ENCODE measurements at regions not wholly inside any gene's neighbourhood (a gene's known extent, or its start where the extent isn't known, plus 50 kb on each side); places are given as distances from the start of the nearest gene placed in this dataset.

DNA sequence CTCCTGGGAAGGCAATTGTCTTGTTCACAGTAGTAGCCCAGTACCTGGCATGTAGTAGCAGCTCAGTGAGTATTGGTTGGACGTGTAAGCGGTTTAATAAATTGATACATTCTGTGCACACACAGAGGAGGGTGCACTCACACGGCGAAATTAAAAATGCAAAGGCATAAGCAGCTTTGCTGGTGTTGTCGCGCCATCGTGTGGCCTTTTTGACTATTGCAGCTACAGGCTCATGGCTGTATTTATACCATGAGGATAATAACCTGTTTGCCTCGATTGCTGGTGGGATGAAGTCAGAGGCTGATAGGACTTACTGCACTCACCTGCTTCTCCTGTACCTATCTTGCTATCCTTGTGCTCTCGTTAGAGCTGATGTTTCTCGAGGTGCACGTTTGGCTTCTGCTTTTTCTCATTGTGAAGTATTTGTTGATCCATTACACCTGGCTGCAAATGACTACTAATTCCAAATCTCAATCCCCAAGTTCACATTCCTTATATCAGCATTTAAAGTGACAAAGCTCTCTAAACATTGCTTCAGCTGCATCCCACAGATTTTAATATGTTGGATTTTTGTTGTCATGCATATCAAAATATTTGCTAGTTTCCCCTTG is 61.5 kb downstream of the TBXT start:
- DNase-seq: no peak

DNA sequence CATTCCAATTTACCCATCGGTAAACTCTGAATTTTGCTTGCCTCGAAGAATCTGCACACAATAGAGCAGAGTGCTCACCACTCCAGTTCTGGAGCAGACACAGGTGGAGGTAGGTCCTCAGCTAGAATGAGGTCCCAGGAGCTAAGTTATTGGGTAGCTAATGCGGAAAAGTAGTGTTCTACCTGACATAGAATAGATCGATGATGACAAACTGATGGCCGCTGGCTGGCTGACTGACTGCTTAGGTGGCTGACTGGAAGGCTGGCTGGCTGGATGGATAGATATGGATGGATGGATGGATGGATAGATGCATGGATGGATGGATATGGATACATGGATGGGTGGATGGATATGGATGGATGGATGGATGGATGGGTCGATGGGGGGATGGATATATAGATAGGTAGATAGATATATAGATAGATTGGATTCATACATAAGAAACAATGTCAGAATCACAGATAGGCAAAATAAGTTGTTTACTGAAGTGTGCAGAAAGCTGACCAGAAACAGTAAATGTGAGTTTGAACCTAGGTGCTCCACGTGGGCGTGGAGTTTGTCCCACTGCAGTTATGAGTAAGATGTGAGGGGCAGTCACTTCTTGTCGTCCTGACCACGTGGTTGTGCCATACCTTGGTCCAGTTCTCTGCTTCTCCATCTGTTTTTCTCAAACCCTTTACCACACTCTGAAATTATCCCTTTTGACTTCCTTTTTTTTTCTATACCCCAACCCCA is 62.1 kb downstream of the TBXT start:
- DNase-seq: no peak

DNA sequence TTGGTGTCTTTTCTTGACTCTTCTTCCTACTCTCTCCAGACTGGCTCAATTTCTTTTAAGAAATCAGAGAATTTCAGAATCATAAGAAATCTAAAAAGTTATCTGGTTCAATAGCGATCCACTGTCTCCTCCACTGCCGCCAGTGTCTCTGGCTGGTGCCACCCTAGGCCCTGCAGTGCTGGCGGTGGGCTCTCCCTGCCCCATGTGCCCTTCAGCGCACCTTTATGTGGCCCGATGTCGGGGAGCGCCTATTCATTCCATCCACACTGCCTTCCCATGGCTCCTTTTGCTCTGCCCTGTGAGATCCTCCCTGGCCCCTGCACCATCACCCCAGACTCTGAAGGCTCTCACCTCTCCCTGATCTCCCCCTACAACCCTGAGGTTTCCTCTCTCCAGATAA is 62.8 kb downstream of the TBXT start:
- no peak for DNase-seq

DNA sequence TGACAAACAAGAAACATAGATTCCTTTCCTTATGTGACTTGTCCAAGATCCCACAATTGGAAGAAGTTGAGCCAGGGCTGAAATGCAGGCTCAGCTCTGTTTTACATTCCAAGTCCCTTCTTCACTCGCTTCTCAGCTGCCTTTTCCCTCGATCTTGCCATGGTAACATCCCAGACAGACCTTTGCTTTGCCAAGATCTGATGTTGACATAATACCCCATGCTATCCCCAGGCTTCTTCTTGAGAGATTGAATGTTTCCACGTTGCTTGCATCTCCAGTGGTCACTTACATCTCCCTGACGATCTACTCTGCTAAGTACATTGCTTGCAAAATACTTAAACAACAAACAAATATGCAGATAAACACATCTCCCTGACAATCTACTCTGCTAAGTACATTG is 63.5 kb downstream of the TBXT start:
- DNase-seq: no peak

DNA sequence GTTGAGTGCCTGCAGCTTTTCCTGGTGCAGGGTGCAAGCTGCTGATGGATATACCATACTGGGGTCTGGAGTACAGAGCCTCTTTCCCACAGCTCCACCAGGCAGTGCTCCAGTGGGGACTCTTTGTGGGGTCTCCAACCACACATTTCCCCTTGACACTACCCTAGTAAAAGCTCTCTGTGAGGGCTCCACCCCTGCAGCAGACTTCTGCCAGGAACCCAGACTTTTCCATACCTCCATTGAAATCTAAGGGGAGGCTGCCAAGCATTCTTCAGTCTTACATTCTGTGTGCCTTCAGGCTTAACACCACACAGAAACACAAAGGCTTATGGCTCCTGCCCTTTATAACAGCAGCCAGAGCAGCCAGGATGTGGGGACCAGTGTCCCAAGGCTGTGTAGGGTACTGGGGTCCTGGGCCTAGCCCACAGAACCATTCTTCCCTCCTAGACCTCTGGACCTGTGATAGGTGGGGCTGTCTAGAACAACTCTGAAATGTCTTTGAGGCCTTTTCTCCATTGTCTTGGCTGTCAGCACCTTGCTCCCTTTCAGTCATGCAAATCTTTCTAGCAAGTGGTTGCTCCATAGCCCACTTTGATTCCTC is 65.7 kb downstream of the TBXT start:
- no peak for DNase-seq

DNA sequence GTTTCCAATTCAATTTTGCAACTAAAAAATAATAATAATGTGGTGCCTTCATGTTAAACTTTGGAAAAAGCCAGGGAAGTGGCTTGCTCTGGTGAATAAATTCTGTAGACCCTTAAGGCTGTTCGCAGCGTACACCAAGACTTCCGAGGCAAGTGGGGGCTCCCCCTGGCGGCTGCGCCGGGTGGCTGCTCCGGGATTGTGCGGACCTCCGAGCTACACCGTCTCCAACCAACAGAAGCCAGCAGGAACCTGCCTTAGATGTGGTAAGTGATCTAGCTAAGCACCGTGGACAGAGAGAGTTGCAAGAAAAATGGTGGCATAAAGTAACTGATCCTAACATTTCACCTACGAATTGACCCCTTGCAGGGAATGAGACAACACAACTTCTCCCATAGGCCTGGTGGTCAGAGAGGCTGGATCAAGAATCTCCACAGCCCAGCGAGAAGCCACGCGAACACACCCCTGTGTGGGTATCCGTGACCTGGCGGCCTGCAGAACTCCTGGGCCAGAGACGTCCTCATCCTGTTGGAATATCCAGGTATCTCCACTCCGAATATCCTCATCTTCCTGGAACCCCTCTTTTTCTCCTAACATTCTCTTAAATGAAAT is 69.6 kb downstream of the TBXT start:
- no peak for DNase-seq

DNA sequence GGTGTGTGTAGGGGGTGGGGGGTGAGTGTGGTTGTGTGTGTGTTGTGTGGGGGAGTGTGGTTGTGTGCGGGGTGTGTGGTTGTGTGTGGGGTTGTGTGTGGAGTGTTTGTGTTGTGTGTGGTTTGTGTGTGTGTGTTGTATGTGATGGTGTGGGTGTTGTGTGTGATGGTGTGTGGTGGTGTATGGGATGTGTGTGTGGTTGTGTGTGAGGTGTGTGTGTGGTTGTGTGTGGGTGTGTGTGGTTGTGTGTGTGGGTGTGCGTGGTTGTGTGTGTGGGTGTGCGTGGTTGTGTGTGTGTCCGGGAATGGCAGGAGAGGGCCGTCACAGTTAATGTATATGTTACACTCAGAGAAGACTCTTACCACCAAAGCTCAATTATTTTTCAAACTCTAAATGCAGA is 79.8 kb downstream of the TBXT start:
- no peak for DNase-seq

DNA sequence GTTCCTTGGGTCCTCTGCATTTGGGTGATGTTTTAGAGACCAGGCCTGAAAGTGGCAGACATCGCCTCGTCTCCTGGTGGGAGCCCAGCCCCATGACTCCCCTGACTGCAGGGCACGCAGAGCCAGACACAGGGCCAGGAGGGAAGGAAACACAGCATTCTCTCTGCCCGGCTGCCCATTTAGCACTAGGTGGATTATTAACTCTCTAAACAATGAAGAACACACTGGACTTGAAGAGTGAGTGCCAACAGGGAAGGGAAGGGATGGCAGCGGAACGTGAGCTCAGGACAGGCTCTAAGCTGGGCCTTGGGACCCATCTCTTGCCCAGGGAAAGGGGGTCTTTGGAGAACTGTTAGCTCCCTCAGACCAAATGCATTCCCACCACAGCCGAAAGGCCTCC is 80.4 kb downstream of the TBXT start:
- no peak for DNase-seq

DNA sequence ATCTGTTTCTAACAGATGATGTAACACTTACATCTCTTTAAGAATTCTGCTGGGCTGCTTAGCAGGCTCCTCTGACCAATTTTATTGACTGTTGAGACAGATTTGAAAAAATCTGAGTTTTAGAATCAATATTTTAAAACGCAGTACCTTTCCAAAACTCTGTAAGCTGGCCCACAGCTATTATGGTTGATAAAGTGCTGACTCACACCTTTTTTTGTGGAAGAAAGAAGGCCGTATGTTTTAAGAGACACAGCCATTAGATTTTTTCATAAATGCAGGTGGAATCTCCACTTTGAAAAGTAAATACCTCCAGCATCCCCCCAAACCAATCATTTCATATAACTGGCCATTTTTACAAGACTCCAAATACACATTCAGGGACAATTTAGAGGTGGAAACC is 82.2 kb downstream of the TBXT start:
- no peak for DNase-seq

DNA sequence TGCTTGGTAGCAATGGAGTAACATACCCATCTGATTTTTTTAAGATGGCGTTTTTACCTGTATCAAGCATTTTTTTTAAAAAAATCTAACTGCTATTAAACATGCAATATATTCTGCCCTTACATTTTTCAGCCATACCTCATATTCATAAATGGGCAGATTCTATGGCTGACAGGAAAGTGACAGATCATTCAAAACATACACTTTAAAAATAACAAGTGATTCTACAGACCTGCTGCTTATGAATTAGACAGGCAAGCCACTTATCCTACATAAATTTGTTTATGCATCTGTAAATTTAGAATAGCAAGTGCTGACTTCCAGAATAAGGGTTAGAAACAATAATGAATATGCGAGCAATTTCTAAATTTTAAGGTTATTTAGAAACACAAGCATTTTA is 82.7 kb downstream of the TBXT start:
- no peak for DNase-seq

DNA sequence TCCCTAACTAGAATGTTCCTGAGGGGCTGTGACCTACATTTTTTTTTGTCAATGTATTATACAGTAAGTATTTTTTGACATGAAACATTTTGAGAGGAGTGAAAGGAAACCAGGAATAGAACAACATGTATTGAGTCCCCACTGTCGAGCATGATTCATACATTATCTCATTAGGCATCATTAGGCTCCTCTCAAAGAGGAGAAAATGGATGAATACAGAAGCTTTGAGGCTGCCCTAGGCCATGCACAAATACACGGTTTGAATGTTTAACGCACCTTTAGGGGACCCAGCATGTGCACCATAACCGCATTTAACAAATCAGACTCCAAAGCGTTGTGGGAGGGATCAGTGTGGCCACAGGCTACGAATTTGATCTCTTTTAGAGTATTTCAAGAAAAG is 87.8 kb downstream of the TBXT start:
- no peak for DNase-seq

DNA sequence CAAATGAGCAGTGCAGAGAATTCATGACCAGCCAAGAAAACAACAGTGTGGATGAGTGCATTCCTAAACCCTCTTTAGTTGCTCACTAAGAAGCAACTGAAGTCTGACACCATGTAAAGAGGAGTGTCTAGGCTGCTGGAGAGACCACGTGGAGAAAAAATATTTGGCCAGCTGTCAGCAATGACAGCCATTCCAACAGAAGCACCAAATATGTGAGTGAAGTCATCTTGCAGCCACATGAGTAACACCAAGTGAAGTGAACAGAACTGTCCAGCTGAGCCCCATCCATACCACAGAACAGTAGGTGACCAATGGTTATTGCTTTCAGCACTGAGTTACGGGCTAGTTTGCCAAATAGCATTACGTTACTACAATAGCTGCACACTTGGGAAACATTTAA is 89.4 kb downstream of the TBXT start:
- no peak for DNase-seq

DNA sequence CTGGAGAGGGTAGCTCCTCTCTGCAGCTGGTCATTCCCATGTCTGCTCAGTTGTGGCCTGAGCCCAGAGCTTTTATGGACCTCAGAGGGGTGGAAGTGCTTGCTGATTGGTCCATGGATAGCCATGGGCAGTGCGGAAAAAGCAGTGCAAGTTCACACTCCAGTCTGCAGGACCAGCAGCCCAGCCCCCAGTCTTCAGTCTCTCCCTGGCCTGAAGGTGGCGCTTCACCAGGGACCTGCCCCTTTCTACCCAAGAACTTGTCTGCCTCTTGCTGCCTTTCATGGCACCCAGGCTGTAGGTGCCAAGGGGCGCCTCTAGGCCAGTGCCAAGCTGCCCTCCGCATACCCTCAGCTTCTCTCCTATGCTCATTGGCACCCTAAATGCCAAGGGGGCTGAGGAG is 91.0 kb downstream of the TBXT start:
- no peak for DNase-seq

DNA sequence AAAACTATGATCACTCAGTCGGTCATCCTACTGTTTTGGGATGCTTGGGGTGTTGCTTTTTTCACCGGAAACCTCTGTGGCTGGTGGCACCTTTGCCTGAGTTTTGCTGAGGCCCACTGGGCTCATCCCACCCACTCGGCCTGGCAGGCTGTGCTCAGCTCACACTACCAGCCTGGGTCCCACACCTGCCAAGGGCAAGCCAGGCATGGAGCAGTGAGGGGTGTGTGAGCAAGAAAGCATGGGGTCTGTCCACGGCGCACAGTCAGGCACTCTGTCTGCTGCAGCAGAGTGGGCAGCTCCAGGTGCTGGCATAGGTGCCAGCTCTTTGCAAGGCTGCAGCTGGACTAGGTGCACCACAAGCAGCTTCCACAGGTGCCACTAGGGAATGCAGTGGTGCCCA is 91.7 kb downstream of the TBXT start:
- no peak for DNase-seq

DNA sequence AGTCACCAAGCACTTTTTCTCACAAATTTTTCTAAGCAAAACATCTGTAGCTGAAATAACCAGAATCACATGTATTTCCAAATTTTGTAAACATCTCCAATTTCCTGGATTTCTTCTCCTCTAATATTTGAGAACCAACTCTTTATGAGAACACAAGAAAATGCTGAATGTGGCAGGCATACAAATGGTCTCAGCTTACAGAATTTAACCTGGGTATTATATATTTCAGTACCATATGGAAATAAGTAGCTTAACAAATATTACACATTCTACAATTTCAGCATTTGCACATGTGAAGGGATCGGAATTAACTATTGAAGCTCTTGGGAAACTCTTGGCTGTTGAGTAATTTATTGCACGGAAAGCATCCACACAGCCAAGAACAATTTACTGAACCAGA is 92.5 kb downstream of the TBXT start:
- no peak for DNase-seq

DNA sequence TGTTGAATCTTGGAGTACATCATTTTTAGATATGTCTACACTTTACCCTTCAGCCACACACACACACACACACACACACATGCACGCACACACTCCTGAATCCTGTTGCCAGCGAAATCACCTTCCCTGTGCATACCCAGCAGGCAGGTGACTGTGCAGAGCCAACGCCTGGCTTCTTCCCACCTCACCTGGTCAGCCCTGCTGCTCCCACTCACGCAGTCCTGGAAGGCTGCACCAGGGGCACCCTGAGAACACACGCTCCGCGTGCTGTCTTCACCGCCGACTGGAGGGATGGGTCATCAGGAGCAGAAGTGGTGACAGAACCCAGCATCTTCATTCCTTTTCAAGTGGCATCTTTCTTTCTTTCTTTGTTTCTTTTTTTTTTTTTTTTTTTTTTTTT is 94.6 kb downstream of the TBXT start:
- DNase-seq: no peak

DNA sequence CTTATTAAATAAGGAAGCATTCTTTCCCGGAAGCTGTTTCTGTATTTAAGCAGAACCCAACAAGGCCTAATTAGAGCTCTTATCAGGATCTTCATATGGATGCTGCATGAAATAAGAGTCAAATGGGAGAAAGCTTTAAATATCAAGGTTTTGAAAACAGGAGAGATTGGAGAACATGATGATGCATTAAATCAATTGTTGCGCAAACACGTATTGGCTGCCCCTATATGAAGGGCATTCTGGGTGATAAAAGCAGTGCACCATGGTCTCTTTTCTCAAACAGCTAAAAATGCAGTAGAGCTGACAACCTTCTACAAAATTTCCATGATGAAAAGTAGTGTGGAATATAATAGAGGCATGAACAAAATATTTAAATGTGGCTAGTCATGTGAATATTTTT is 98.9 kb downstream of the TBXT start:
- no peak for DNase-seq

DNA sequence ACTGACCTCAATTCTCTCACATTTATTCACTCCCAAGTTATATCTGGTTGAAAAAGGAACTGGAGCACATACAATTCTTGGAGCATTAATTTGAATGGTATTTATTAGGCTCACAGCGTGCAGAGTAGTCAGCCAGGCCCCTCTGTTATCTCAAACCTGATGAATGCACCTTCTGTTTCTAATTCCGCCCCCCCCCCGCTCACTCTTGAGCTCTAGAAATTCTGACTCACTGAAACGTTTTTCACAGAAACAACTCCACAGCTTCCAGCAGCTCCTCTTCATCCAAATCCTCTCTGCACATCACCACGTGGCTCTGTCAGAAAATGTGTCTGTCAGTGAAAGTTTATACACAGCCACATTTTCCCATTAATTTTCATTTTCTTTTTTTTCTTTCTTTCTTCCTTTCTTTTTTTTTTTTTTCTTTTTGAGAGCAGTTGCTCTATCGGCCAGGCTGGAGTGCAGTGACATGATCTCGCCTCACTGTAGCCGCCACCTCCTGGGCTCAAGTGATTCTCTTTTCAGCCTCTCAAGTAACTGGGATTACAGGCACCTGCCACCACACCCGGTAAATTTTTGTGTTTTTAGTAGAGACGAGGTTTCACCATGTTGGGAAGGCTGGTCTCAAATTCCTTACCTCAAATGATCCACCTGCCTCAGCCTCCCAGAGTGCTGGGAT is 109.4 kb downstream of the TBXT start:
- no peak for DNase-seq

DNA sequence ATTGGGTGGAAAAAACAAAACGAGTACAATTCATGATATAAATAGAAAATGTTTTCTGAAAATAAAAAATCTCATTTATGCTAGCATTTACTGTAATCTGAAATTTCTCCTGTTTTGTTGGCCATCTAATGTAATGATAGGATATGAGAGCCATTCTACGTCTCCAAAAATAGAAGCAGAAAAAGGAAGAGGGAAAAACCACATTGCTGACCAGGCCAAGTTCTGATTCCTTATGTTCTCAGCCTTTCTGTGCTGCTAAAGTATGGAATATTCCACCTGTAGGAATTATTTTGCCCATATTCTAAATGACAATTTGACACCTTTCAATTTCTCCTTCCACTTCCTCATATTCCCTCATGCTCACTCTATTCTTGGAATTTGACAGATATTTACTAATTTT is 110.2 kb downstream of the TBXT start:
- no peak for DNase-seq

DNA sequence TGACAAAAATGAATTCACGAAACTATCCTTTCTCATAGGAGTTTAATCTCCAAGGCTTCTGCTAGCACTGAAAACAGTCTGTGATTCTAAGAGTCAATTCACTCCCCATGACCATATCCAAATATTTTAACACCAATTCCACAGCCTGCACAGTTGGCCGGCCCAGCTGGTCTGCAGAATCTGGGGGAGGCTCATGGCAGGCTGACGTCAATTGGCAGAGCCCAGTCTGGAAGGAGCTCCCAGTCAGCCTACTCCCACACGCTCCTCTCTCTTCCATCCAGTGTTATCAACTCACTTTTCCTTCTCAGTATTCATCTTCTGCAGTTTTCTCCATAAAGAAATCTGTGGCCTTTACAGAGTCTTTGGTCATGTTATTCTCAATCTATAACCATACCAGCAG is 111.0 kb downstream of the TBXT start:
- no peak for DNase-seq

DNA sequence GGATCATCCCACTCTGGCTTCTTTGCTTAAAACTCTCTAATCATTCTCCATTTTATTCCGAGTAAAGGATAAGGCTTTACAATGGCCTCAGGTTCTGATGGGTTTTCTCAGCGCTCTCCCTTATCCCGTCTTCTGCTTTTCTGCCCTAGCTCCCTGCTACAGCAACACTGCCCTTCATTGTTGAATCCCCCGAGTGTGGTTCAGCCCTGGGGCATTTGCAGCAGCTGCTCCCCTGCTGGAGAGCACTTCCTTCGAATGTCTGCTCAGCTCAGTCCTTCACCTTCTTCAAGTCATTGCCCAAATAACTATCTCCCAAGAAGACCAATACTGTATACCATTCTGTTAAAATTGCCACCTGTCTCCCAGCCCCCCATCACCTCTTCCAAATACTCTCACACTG is 111.8 kb downstream of the TBXT start:
- DNase-seq: no peak

DNA sequence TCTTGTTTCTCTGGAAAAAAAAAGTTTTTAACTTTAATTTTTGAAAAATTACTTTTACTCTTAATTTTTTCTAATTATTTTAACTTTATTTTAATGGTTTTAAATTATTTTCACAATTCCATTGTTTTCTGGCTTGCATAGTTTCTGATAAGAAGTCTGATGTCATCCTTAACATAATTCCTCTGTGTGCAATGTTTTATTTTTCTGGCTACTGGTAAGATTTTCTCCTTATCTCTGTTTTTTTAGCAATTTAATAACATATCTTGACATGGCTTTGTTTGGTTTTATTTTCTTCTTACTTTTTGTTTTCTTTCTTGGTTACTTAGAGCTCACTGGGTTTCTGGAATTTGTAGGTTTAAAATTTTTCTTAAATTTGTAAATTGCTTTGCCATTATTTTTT is 114.8 kb downstream of the TBXT start:
- DNase-seq: no peak

DNA sequence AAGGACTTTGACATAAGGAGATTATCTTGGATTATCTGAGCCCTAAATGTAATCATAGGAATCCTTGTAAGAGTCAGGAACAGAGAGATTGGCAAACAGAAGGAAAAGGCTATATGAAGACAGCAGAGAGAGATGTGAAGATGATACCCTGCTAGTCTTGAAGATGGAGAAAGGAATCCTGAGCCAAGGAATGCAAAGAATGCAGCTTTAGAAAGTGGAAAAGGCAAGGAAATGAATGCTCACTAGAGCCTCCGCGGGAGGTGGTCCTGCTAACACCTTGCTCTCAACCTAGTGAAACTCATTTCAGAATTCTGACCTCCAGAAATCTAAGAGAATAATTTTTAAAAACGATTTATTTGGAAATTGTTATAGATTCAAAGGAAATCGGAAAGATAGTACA is 117.1 kb downstream of the TBXT start:
- no peak for DNase-seq

DNA sequence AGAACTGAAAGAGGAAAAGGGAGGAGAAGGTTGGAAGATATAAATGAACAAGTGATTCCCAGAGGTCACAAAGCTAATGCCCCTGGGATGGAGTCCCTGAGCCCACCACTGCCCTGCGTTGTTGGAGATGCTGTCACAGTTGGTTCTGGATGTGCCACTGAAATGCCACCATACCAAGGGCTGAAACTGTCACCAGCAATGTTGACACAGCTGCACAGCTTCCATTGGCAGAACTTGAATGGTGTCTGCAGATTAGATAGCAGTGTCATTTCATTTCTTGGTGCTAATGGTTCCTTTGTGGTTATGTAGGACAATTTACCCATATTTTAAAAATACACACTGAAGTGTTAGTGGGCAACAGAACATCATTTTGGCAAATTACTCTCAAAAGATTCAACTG is 120.7 kb downstream of the TBXT start:
- no peak for DNase-seq

Measured in activated gamma-delta T cell (primary cell).